SU-DHL-6 (cell line): ENCODE measurements at regions not wholly inside any gene's neighbourhood (a gene's known extent, or its start where the extent isn't known, plus 50 kb on each side); places are given as distances from the start of the nearest gene placed in this dataset.

Source experiments
- CTCF ChIP-seq: fragments of 200-600 bp; sonication (generic); IDR thresholded peaks from one replicate; pipeline ENCODE4 v1.5.1; 2017; ENCODE audit warnings: antibody characterized with exemption, mild to moderate bottlenecking, low read length, moderate library complexity; ENCODE audit not compliant: insufficient read depth, poor library complexity, severe bottlenecking
- EZH2phosphoT487 ChIP-seq: fragments of 200-600 bp; sonication (generic), shearing (Covaris generic); conservative IDR thresholded peaks from 2 replicates; pipeline ENCODE4 v1.6.1; 2018; ENCODE audit warnings: mild to moderate bottlenecking, antibody characterized with exemption, low read length, moderate library complexity, mixed read lengths

GRCh38 chr2:208847651-208848050 lies 441.1 kb downstream of the PTH2R start:
- no peak for TF ChIP-seq CTCF
- no peak for TF ChIP-seq EZH2phosphoT487
